HCT116 (cell line): ENCODE measurements at regions not wholly inside any gene's neighbourhood (a gene's known extent, or its start where the extent isn't known, plus 50 kb on each side); places are given as distances from the start of the nearest gene placed in this dataset.

ENCODE experiments used
- CEBPB ChIP-seq: IDR thresholded peaks from 2 replicates; pipeline ENCODE4 v1.6.1; 2012; ENCODE audit warnings: low read depth
- CTCF ChIP-seq, 3 experiments: fragments of 200-600 bp in 1 of 3; sonication (generic) in 1 of 3; IDR thresholded peaks in 2 of 3; conservative IDR thresholded peaks in 1 of 3; 2 replicates each; pipeline ENCODE4 v1.5.1; 2012 to 2017; ENCODE audit warnings: low read depth in 2 of 3, low read length in 2 of 3, antibody characterized with exemption in 1 of 3, borderline replicate concordance in 1 of 3, control low read depth in 1 of 3, mild to moderate bottlenecking in 1 of 3, mixed read lengths in 1 of 3, mixed run types in 1 of 3, moderate library complexity in 1 of 3; ENCODE audit not compliant: insufficient read depth in 1 of 3
- EZH2 ChIP-seq: fragments of 200-600 bp; sonication (generic); IDR thresholded peaks from 2 replicates; pipeline ENCODE4 v1.6.1; 2017; ENCODE audit warnings: antibody characterized with exemption, mixed run types
- EZH2phosphoT487 ChIP-seq: fragments of 200-600 bp; IDR thresholded peaks from 2 replicates; pipeline ENCODE4 v1.6.1; 2018; ENCODE audit warnings: antibody characterized with exemption, borderline replicate concordance
- FOSL1 ChIP-seq: IDR thresholded peaks from 2 replicates; pipeline ENCODE4 v1.6.1; 2012; ENCODE audit warnings: low read depth
- POLR2A ChIP-seq: IDR thresholded peaks from 2 replicates; pipeline ENCODE4 v1.7.0; 2011; ENCODE audit warnings: borderline replicate concordance; ENCODE audit not compliant: insufficient read depth, insufficient read length; ENCODE audit errors: extremely low read depth
- POLR2AphosphoS5 ChIP-seq: IDR thresholded peaks from 2 replicates; pipeline ENCODE4 v1.6.1; 2011; ENCODE audit warnings: mild to moderate bottlenecking, low read depth, low read length, moderate library complexity
- SIN3A ChIP-seq: IDR thresholded peaks from 2 replicates; pipeline ENCODE4 v1.6.1; 2012; ENCODE audit warnings: low read depth
- SP1 ChIP-seq: IDR thresholded peaks from 2 replicates; pipeline ENCODE4 v1.6.1; 2012; ENCODE audit warnings: low read depth
- YY1 ChIP-seq: IDR thresholded peaks from 2 replicates; pipeline ENCODE4 v1.6.1; 2011; ENCODE audit warnings: low read length, low read depth, moderate library complexity, mild to moderate bottlenecking; ENCODE audit not compliant: insufficient replicate concordance; ENCODE audit errors: extremely low read depth
- ZBTB33 ChIP-seq: IDR thresholded peaks from 2 replicates; pipeline ENCODE4 v1.6.1; 2011; ENCODE audit warnings: mild to moderate bottlenecking, low read length, moderate library complexity; ENCODE audit not compliant: insufficient replicate concordance; ENCODE audit errors: extremely low read depth
- ZFX ChIP-seq: fragments of 450-650 bp; IDR thresholded peaks from 2 replicates; pipeline ENCODE4 v1.6.1; 2017
- TF ChIP-seq, protein P1 (sequence below): IDR thresholded peaks from 2 replicates; pipeline ENCODE4 v1.6.1; 2012; ENCODE audit warnings: low read depth
- TF ChIP-seq, protein P2 (sequence below): IDR thresholded peaks from 2 replicates; pipeline ENCODE4 v1.6.1; 2012

GRCh38 chr10:105965141-105965540 lies 1199.4 kb downstream of the SORCS1 start:
- TF ChIP-seq, protein P1, sequence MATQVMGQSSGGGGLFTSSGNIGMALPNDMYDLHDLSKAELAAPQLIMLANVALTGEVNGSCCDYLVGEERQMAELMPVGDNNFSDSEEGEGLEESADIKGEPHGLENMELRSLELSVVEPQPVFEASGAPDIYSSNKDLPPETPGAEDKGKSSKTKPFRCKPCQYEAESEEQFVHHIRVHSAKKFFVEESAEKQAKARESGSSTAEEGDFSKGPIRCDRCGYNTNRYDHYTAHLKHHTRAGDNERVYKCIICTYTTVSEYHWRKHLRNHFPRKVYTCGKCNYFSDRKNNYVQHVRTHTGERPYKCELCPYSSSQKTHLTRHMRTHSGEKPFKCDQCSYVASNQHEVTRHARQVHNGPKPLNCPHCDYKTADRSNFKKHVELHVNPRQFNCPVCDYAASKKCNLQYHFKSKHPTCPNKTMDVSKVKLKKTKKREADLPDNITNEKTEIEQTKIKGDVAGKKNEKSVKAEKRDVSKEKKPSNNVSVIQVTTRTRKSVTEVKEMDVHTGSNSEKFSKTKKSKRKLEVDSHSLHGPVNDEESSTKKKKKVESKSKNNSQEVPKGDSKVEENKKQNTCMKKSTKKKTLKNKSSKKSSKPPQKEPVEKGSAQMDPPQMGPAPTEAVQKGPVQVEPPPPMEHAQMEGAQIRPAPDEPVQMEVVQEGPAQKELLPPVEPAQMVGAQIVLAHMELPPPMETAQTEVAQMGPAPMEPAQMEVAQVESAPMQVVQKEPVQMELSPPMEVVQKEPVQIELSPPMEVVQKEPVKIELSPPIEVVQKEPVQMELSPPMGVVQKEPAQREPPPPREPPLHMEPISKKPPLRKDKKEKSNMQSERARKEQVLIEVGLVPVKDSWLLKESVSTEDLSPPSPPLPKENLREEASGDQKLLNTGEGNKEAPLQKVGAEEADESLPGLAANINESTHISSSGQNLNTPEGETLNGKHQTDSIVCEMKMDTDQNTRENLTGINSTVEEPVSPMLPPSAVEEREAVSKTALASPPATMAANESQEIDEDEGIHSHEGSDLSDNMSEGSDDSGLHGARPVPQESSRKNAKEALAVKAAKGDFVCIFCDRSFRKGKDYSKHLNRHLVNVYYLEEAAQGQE = no peak
- no peak for TF ChIP-seq CTCF (IDR thresholded peaks at IDR 0.05 in 2 of 3, conservative IDR thresholded peaks at IDR 0.05 in 1 of 3; ENCODE audit: borderline replicate concordance in 1 of 3, insufficient read depth in 1 of 3, low read depth in 2 of 3, low read length in 2 of 3)
- TF ChIP-seq EZH2 = no peak
- no peak for TF ChIP-seq POLR2A
- TF ChIP-seq ZFX = no peak
- TF ChIP-seq, protein P2, sequence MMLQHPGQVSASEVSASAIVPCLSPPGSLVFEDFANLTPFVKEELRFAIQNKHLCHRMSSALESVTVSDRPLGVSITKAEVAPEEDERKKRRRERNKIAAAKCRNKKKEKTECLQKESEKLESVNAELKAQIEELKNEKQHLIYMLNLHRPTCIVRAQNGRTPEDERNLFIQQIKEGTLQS = no peak
- TF ChIP-seq CEBPB = no peak
- TF ChIP-seq SP1 = no peak
- TF ChIP-seq YY1 = no peak
- TF ChIP-seq EZH2phosphoT487 = no peak
- TF ChIP-seq FOSL1 = no peak
- no peak for TF ChIP-seq SIN3A
- no peak for TF ChIP-seq ZBTB33
- TF ChIP-seq POLR2AphosphoS5 = no peak
